ENCODE measurements at regions not wholly inside any gene's neighbourhood (a gene's known extent, or its start where the extent isn't known, plus 50 kb on each side); places are given as distances from the start of the nearest gene placed in this dataset.

DNA sequence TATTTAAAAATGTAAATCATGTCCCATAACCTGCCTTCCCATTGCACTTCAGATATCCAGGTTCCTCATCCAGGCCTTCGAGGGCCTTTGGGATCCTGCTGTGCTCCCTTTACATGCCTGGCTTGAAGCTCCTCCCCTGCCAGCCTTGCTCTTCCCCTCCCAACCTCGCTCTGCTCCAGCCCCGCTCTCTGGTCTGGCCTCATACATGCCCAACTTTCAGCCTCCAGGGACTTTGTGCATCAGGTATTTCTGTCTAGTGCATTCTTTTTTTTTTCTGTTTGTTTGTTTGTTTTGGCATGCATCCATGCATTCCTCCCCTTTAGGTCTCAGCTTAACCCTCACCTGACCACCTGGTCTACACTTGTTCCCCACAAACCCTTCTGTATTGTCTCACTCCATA lies 160.3 kb downstream of the SNX10 start:
- no peak for TF ChIP-seq CREB1 (IDR thresholded peaks at IDR 0.05; ENCODE audit: low read depth)
- TF ChIP-seq, protein P1, sequence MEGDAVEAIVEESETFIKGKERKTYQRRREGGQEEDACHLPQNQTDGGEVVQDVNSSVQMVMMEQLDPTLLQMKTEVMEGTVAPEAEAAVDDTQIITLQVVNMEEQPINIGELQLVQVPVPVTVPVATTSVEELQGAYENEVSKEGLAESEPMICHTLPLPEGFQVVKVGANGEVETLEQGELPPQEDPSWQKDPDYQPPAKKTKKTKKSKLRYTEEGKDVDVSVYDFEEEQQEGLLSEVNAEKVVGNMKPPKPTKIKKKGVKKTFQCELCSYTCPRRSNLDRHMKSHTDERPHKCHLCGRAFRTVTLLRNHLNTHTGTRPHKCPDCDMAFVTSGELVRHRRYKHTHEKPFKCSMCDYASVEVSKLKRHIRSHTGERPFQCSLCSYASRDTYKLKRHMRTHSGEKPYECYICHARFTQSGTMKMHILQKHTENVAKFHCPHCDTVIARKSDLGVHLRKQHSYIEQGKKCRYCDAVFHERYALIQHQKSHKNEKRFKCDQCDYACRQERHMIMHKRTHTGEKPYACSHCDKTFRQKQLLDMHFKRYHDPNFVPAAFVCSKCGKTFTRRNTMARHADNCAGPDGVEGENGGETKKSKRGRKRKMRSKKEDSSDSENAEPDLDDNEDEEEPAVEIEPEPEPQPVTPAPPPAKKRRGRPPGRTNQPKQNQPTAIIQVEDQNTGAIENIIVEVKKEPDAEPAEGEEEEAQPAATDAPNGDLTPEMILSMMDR (IDR thresholded peaks at IDR 0.05 in 2 of 3, conservative IDR thresholded peaks at IDR 0.05 in 1 of 3; ENCODE audit: control insufficient read depth in 2 of 3, extremely low read depth in 1 of 3, insufficient read depth in 1 of 3, low read depth in 3 of 3, low read length in 3 of 3): no peak
- TF ChIP-seq POLR2A (IDR thresholded peaks at IDR 0.05; ENCODE audit: low read depth, low read length): no peak
- no peak for TF ChIP-seq NFIC (IDR thresholded peaks at IDR 0.05; ENCODE audit: low read depth, low read length)
- TF ChIP-seq, protein P2, sequence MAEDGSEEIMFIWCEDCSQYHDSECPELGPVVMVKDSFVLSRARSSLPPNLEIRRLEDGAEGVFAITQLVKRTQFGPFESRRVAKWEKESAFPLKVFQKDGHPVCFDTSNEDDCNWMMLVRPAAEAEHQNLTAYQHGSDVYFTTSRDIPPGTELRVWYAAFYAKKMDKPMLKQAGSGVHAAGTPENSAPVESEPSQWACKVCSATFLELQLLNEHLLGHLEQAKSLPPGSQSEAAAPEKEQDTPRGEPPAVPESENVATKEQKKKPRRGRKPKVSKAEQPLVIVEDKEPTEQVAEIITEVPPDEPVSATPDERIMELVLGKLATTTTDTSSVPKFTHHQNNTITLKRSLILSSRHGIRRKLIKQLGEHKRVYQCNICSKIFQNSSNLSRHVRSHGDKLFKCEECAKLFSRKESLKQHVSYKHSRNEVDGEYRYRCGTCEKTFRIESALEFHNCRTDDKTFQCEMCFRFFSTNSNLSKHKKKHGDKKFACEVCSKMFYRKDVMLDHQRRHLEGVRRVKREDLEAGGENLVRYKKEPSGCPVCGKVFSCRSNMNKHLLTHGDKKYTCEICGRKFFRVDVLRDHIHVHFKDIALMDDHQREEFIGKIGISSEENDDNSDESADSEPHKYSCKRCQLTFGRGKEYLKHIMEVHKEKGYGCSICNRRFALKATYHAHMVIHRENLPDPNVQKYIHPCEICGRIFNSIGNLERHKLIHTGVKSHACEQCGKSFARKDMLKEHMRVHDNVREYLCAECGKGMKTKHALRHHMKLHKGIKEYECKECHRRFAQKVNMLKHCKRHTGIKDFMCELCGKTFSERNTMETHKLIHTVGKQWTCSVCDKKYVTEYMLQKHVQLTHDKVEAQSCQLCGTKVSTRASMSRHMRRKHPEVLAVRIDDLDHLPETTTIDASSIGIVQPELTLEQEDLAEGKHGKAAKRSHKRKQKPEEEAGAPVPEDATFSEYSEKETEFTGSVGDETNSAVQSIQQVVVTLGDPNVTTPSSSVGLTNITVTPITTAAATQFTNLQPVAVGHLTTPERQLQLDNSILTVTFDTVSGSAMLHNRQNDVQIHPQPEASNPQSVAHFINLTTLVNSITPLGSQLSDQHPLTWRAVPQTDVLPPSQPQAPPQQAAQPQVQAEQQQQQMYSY (CRISPR knock-in tag; IDR thresholded peaks at IDR 0.05): no peak

All from GM12878 (cell line).